SK-N-MC (cell line): ENCODE measurements at regions not wholly inside any gene's neighbourhood (a gene's known extent, or its start where the extent isn't known, plus 50 kb on each side); places are given as distances from the start of the nearest gene placed in this dataset.

Experiments used
- EZH2 ChIP-seq: fragments of 200-600 bp; sonication (generic); IDR thresholded peaks from one replicate; pipeline ENCODE4 v1.6.1; 2017; ENCODE audit warnings: antibody characterized with exemption
- POLR2AphosphoS5 ChIP-seq: IDR thresholded peaks from 2 replicates; pipeline ENCODE4 v1.6.1; 2012; ENCODE audit warnings: mild to moderate bottlenecking, low read depth, low read length, borderline replicate concordance

DNA sequence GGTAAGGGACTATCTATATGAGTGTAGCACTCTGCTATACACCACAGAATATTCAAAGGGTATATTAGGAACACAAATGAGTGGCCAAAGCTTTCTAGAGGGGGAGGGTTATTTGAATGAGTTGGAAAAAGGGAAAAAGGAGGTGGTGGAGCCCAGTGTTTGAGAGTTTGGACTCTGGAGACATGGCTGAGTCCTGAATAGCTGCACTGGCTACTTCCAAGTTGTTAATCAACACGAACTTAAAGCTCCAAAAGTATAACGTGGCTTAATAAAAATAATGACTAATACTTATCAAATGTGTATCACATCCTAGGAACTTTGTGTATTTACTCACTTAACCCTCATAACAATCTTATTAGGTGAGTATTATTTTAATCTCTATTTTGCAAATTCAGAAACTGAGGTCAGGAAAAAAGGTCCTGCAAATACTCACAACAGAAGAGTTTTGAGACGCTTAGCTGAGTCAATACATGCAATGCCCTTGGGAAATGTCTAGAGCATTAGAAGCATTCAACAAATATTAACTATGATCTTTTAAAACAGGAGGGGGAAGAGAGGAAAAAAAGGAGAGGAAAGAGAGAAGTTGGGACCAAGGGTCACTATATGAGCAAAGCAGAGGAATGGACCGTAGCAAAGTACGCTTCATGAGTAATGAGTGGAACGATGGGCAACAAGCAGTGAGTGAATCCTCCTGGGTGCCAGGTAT lies 189.5 kb upstream of the HMGA2 start:
- TF ChIP-seq EZH2, result no peak
- TF ChIP-seq POLR2AphosphoS5, result no peak
